OCI-LY1 (cell line): ENCODE measurements at regions not wholly inside any gene's neighbourhood (a gene's known extent, or its start where the extent isn't known, plus 50 kb on each side); places are given as distances from the start of the nearest gene placed in this dataset.

Source experiments
- H2AFZ ChIP-seq: fragments of 200-600 bp; sonication (generic), shearing (Covaris generic); 2 replicates; pipeline ENCODE4 v1.6.0; 2014; ENCODE audit warnings: antibody characterized with exemption, mild to moderate bottlenecking, low read length
- H3F3A ChIP-seq: fragments of 200-600 bp; sonication (generic), shearing (Covaris generic); 2 replicates; pipeline ENCODE4 v1.6.0; 2014; ENCODE audit warnings: mild to moderate bottlenecking, antibody characterized with exemption, low read length, moderate library complexity; ENCODE audit not compliant: insufficient read depth
- H3K27ac ChIP-seq: fragments of 200-600 bp; sonication (generic); 2 replicates; pipeline ENCODE4 v1.5.1; 2014; ENCODE audit warnings: low read length, mixed run types, mild to moderate bottlenecking, low read depth; ENCODE audit not compliant: poor library complexity, severe bottlenecking
- H3K27me3 ChIP-seq: fragments of 200-600 bp; sonication (generic); 2 replicates; pipeline ENCODE4 v1.6.0; 2014; ENCODE audit warnings: antibody characterized with exemption, mild to moderate bottlenecking, low read length, moderate library complexity; ENCODE audit not compliant: insufficient read depth
- H3K36me3 ChIP-seq: fragments of 200-600 bp; sonication (generic); 2 replicates; pipeline ENCODE4 v1.6.1; 2014; ENCODE audit warnings: mild to moderate bottlenecking, antibody characterized with exemption, low read length, moderate library complexity, mixed read lengths; ENCODE audit not compliant: insufficient read depth
- H3K4me1 ChIP-seq: fragments of 200-600 bp; sonication (generic); 2 replicates; pipeline ENCODE4 v1.5.1; 2014; ENCODE audit warnings: mild to moderate bottlenecking, low read length, moderate library complexity; ENCODE audit not compliant: insufficient read depth, severe bottlenecking
- H3K4me2 ChIP-seq: fragments of 200-600 bp; sonication (generic), shearing (Covaris generic); 2 replicates; pipeline ENCODE4 v1.6.1; 2014; ENCODE audit warnings: low read length
- H3K4me3 ChIP-seq: fragments of 200-600 bp; sonication (generic); 2 replicates; pipeline ENCODE4 v1.5.1; 2014; ENCODE audit warnings: low read length, low read depth, mild to moderate bottlenecking, mixed read lengths; ENCODE audit not compliant: poor library complexity, severe bottlenecking
- H3K79me2 ChIP-seq: fragments of 200-600 bp; shearing (Covaris generic); 2 replicates; pipeline ENCODE4 v1.6.1; 2016; ENCODE audit warnings: mixed run types, low read length, mixed read lengths; ENCODE audit not compliant: insufficient read depth
- H3K9ac ChIP-seq: fragments of 200-600 bp; sonication (generic), shearing (Covaris generic); 2 replicates; pipeline ENCODE4 v1.6.1; 2014; ENCODE audit warnings: mild to moderate bottlenecking, low read length, mixed read lengths
- H3K9me2 ChIP-seq: fragments of 200-600 bp; sonication (generic), shearing (Covaris generic); 2 replicates; pipeline ENCODE4 v1.6.1; 2014; ENCODE audit warnings: low read depth, mild to moderate bottlenecking, low read length, mixed read lengths
- H3K9me3 ChIP-seq: fragments of 200-600 bp; shearing (Covaris generic); 2 replicates; pipeline ENCODE4 v1.6.1; 2014; ENCODE audit warnings: low read length, mixed read lengths
- H4K20me1 ChIP-seq: fragments of 200-600 bp; sonication (generic), shearing (Covaris generic); 2 replicates; pipeline ENCODE4 v1.6.0; 2016; ENCODE audit warnings: mild to moderate bottlenecking, low read length; ENCODE audit not compliant: insufficient read depth
- EZH2 ChIP-seq: fragments of 200-600 bp; sonication (generic), shearing (Covaris generic); IDR thresholded peaks from 2 replicates; pipeline ENCODE4 v1.8.0; 2017; ENCODE audit warnings: borderline replicate concordance, mixed run types, mild to moderate bottlenecking, antibody characterized with exemption, low read length, moderate library complexity, mixed read lengths
- TF ChIP-seq, protein P1 (sequence below): fragments of 200-600 bp; sonication (generic), shearing (Covaris generic); IDR thresholded peaks from 2 replicates; pipeline ENCODE4 v1.5.1; 2017; ENCODE audit warnings: mild to moderate bottlenecking, antibody characterized with exemption, low read length, moderate library complexity, mixed read lengths

GRCh38 chr21:24738063-24738462, 869.2 kb downstream of the MRPL39 start:
- TF ChIP-seq EZH2, result no peak
- TF ChIP-seq, protein P1, sequence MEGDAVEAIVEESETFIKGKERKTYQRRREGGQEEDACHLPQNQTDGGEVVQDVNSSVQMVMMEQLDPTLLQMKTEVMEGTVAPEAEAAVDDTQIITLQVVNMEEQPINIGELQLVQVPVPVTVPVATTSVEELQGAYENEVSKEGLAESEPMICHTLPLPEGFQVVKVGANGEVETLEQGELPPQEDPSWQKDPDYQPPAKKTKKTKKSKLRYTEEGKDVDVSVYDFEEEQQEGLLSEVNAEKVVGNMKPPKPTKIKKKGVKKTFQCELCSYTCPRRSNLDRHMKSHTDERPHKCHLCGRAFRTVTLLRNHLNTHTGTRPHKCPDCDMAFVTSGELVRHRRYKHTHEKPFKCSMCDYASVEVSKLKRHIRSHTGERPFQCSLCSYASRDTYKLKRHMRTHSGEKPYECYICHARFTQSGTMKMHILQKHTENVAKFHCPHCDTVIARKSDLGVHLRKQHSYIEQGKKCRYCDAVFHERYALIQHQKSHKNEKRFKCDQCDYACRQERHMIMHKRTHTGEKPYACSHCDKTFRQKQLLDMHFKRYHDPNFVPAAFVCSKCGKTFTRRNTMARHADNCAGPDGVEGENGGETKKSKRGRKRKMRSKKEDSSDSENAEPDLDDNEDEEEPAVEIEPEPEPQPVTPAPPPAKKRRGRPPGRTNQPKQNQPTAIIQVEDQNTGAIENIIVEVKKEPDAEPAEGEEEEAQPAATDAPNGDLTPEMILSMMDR, result no peak
- Histone ChIP-seq H3K36me3 (no peaks in the 10 kb centered on the region), H3K79me2 (no peaks in the 10 kb centered on the region), H3K4me1 (no peaks in the 10 kb centered on the region), H2AFZ (no peak overlapping the region), H3K9me3 (no peaks in the 10 kb centered on the region), H3K4me2 (no peak overlapping the region), H4K20me1 (no peaks in the 10 kb centered on the region), H3K4me3 (no peak overlapping the region), H3K9ac (no peak overlapping the region), H3K27me3 (no peaks in the 10 kb centered on the region), H3F3A (no peaks in the 10 kb centered on the region), H3K27ac (no peak overlapping the region), H3K9me2 (no peaks in the 10 kb centered on the region)

DNA sequence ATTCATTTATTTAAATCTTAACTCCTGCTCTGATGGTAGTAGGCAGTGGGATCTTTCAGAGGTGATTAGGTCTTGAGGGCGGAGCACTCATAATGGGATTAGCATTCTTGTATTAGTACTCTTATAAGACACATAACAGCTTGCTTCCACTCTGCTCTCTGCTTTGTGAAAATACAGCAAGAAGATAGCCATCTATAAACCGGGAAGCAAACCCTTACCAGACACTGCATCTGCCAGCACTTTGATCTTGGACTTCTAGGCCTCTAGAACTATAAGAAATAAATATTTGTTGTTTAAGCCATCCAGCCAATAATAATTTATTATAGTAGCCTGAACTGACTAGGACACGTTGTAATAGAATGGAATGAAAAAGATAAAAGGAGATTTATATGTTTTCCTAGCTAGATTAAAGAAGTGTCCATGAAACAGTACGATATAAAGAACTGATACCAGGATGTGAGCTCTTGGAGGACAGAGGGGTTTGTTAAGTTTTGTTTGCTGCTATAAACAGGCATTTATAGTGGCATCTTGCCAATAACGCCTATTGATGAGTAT, 869.9 kb downstream of the MRPL39 start:
- Histone ChIP-seq H3K27ac (no peak overlapping the region), H3K79me2 (no peaks in the 10 kb centered on the region), H2AFZ (no peak overlapping the region), H3K4me2 (no peak overlapping the region), H3K9me2 (no peaks in the 10 kb centered on the region), H3K9ac (no peak overlapping the region), H3K27me3 (no peaks in the 10 kb centered on the region), H3K4me1 (no peaks in the 10 kb centered on the region), H3K36me3 (no peaks in the 10 kb centered on the region), H4K20me1 (no peaks in the 10 kb centered on the region), H3K9me3 (no peaks in the 10 kb centered on the region), H3F3A (no peaks in the 10 kb centered on the region), H3K4me3 (no peak overlapping the region)
- TF ChIP-seq, protein P1, result no peak
- TF ChIP-seq EZH2, result no peak

GRCh38 chr21:24730661-24731060, 876.6 kb downstream of the MRPL39 start:
- H3K4me3 ChIP-seq, result no peak overlapping the region
- H3K9ac ChIP-seq, result no peak overlapping the region
- no peaks in the 10 kb centered on the region for H3K79me2 ChIP-seq
- H3K9me3 ChIP-seq, result no peaks in the 10 kb centered on the region
- no peaks in the 10 kb centered on the region for H3K36me3 ChIP-seq
- no peak for TF ChIP-seq EZH2
- TF ChIP-seq, protein P1, result no peak
- H3K27ac ChIP-seq, result no peak overlapping the region
- no peaks in the 10 kb centered on the region for H4K20me1 ChIP-seq
- H3K4me1 ChIP-seq, result no peaks in the 10 kb centered on the region
- no peak overlapping the region for H2AFZ ChIP-seq
- H3K4me2 ChIP-seq, result no peak overlapping the region
- no peaks in the 10 kb centered on the region for H3K27me3 ChIP-seq
- no peaks in the 10 kb centered on the region for H3F3A ChIP-seq
- H3K9me2 ChIP-seq, result no peaks in the 10 kb centered on the region
